ENCODE measurements at regions not wholly inside any gene's neighbourhood (a gene's known extent, or its start where the extent isn't known, plus 50 kb on each side); places are given as distances from the start of the nearest gene placed in this dataset.

DNA sequence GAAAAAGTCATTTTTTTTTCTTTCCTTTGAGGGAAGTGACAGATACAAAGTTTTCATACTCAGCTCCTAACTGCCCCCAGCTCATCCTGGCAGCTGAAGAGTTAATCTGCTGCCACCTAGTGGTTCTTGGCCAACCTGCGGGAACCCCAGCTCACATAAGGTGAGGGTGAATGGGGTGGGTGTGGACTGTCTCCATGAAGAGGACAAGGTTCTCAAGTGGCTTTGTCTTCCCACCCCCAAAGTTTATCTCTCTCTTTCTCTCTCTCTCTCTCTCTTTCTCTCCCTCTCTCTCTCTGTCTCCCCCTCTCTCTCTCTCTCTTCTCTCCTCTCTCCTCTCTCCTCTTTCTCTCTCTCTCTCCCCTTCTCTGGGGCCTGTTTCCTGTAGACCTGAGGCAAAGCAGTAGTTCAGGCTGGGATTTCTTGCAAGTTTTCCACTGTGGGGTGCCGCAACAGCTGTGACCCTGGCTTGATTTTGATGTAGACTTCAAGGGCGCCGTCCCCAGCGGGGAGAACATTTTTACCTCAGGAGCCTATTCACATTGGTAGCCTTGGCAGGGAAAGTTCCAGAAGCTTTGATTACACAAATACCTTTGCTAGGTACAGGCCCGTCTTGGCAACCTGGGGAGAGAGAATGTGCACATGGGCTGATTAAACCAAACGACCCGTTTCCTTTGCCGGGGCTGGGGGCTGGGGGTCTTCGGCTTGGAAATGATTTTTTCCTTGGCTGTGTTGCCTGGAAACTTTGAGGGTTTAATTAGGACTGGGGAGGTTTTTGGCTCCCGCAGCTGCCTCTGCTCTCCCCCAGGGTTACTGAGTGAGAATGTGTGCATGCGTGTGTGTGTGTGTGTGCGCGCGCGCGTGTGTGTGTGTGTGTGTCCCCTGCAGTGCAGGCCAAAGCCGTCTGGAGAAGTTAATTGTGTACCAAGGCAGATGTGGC is 135.9 kb downstream of the TM2D1 start:
- no peaks in the 10 kb centered on the region for H3K9me3 ChIP-seq (ENCODE audit: control insufficient read depth in 4 of 4, insufficient read depth in 3 of 4, low read length in 3 of 4)
- H3K4me3 ChIP-seq = no peak overlapping the region
- ATAC-seq (ENCODE audit: insufficient read depth, low FRiP score) = no peak
- H3K9ac ChIP-seq (ENCODE audit: insufficient read depth in 1 of 2, low read length in 2 of 2) = no peak overlapping the region
- H3K36me3 ChIP-seq (ENCODE audit: control insufficient read depth in 4 of 4, insufficient read depth in 4 of 4, low read length in 4 of 4) = no peaks in the 10 kb centered on the region
- WGBS, 2 donors = 72 to 79% methylated on average over 18 of the region's 18 CpGs
- TF ChIP-seq CTCF (IDR thresholded peaks at IDR 0.05; ENCODE audit: control extremely low read depth, extremely low read depth) = peak; percentile 50
- H3K4me1 ChIP-seq (ENCODE audit: control insufficient read depth in 5 of 5, insufficient read depth in 5 of 5, low read length in 5 of 5) = no peaks in the 10 kb centered on the region
- no peaks in the 10 kb centered on the region for H3K27me3 ChIP-seq (ENCODE audit: control insufficient read depth in 3 of 3, insufficient read depth in 3 of 3, low read length in 2 of 3)
- no peak overlapping the region for H3K27ac ChIP-seq (ENCODE audit: low read depth in 1 of 2, low read length in 1 of 2)
- DNase-seq = peak; percentile 57 to 64 (median 62)

- Histone ChIP-seq H3K9me3 (ENCODE audit: control insufficient read depth in 4 of 4, insufficient read depth in 3 of 4, low read length in 3 of 4) (no peaks in the 10 kb centered on the region), H3K4me3 (no peak overlapping the region), H3K27me3 (ENCODE audit: control insufficient read depth in 3 of 3, insufficient read depth in 3 of 3, low read length in 2 of 3) (no peaks in the 10 kb centered on the region), H3K36me3 (ENCODE audit: control insufficient read depth in 4 of 4, insufficient read depth in 4 of 4, low read length in 4 of 4) (no peaks in the 10 kb centered on the region), H3K27ac (ENCODE audit: low read depth in 1 of 2, low read length in 1 of 2) (no peak overlapping the region), H3K4me1 (ENCODE audit: control insufficient read depth in 5 of 5, insufficient read depth in 5 of 5, low read length in 5 of 5) (no peaks in the 10 kb centered on the region), H3K9ac (ENCODE audit: insufficient read depth in 1 of 2, low read length in 2 of 2) (no peak overlapping the region)
- DNase-seq = no peak
- TF ChIP-seq CTCF (IDR thresholded peaks at IDR 0.05; ENCODE audit: control extremely low read depth, extremely low read depth) = no peak
- ATAC-seq (ENCODE audit: insufficient read depth, low FRiP score) = no peak
- WGBS, 2 donors = 86 to 90% methylated on average over 7 of the region's 7 CpGs
Observed at GRCh38 chr1:61585714-61586113, 139.2 kb downstream of the TM2D1 start.

DNA sequence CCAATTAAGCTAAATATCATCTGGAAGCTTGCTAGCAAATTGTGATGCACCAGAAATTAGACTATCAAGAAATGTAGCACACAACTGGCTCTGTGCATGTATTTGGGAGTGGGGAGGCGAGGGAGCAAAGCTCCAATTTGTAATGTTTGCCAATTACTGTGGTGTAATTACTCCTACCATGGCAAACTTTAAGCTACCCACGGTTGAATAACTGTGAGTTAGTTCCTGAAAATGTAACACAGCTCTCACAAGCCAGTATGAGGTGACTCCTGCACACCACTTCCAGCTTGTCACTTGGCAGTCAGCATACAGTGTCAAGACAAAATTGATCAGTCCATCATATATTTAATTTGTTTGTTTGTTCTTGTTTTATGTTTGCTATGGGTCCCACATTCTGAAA is 141.2 kb downstream of the TM2D1 start:
- DNase-seq (no peak), ATAC-seq (ENCODE audit: insufficient read depth, low FRiP score) (no peak)
- Histone ChIP-seq H3K27ac (ENCODE audit: low read depth in 1 of 2, low read length in 1 of 2) (no peak overlapping the region), H3K9me3 (ENCODE audit: control insufficient read depth in 4 of 4, insufficient read depth in 3 of 4, low read length in 3 of 4) (peaks cover 0 to 3% (median 0%) of the 10 kb centered on the region in 4 donors), H3K27me3 (ENCODE audit: control insufficient read depth in 3 of 3, insufficient read depth in 3 of 3, low read length in 2 of 3) (no peaks in the 10 kb centered on the region), H3K4me3 (no peak overlapping the region), H3K4me1 (ENCODE audit: control insufficient read depth in 5 of 5, insufficient read depth in 5 of 5, low read length in 5 of 5) (peaks cover 0 to 9% (median 0%) of the 10 kb centered on the region in 5 donors), H3K36me3 (ENCODE audit: control insufficient read depth in 4 of 4, insufficient read depth in 4 of 4, low read length in 4 of 4) (no peaks in the 10 kb centered on the region), H3K9ac (ENCODE audit: insufficient read depth in 1 of 2, low read length in 2 of 2) (no peak overlapping the region)
- WGBS, 2 donors = 66 to 76% methylated on average over 2 of the region's 2 CpGs
- no peak for TF ChIP-seq CTCF (IDR thresholded peaks at IDR 0.05; ENCODE audit: control extremely low read depth, extremely low read depth)

All from lung (tissue), 11 donors.